HEK293T (cell line): ENCODE measurements at regions not wholly inside any gene's neighbourhood (a gene's known extent, or its start where the extent isn't known, plus 50 kb on each side); places are given as distances from the start of the nearest gene placed in this dataset.

ENCODE experiments used
- CTCF ChIA-PET: fragments of 350-600 bp; formaldehyde crosslinking; extraction: SDS; loops from one replicate; lab custom pipeline; 2021; ENCODE audit warnings: antibody characterized with exemption, inconsistent platforms; lab: Yijun Ruan, JAX
- POLR2A ChIA-PET: fragments of 350-600 bp; formaldehyde crosslinking; extraction: SDS; loops from one replicate; lab custom pipeline; 2020; ENCODE audit warnings: antibody characterized with exemption, inconsistent platforms; lab: Yijun Ruan, JAX
- DNase-seq: peaks from one replicate; pipeline ENCODE4 v3.0.0; 2012; ENCODE audit warnings: mixed read lengths; ENCODE audit errors: extremely low spot score
- ARNT ChIP-seq: fragments of 450-650 bp; IDR thresholded peaks from 2 replicates; pipeline ENCODE4 v1.6.1; 2017; ENCODE audit warnings: mild to moderate bottlenecking
- BHLHE40 ChIP-seq: fragments of 450-650 bp; IDR thresholded peaks from 2 replicates; pipeline ENCODE4 v1.6.1; 2016; ENCODE audit warnings: mild to moderate bottlenecking, moderate library complexity, borderline replicate concordance
- CTBP1 ChIP-seq: fragments of 450-650 bp; IDR thresholded peaks from 2 replicates; pipeline ENCODE4 v1.6.1; 2016; ENCODE audit warnings: borderline replicate concordance
- ELF4 ChIP-seq: fragments of 450-650 bp; IDR thresholded peaks from 2 replicates; pipeline ENCODE4 v1.6.1; 2017; ENCODE audit warnings: antibody characterized with exemption
- FOXA1 ChIP-seq: fragments of 450-650 bp; IDR thresholded peaks from 2 replicates; pipeline ENCODE4 v1.6.1; 2016; ENCODE audit warnings: mild to moderate bottlenecking
- FOXK2 ChIP-seq: fragments of 450-650 bp; IDR thresholded peaks from 2 replicates; pipeline ENCODE4 v1.6.1; 2016; ENCODE audit warnings: mild to moderate bottlenecking
- FOXM1 ChIP-seq: fragments of 450-650 bp; IDR thresholded peaks from 2 replicates; pipeline ENCODE4 v1.6.1; 2017; ENCODE audit warnings: mild to moderate bottlenecking, borderline replicate concordance
- HDGF ChIP-seq: fragments of 450-650 bp; IDR thresholded peaks from 2 replicates; pipeline ENCODE4 v1.6.1; 2017; ENCODE audit warnings: antibody characterized with exemption, borderline replicate concordance
- L3MBTL2 ChIP-seq: fragments of 450-650 bp; conservative IDR thresholded peaks from 2 replicates; pipeline ENCODE4 v1.6.1; 2016; ENCODE audit warnings: mild to moderate bottlenecking
- LEF1 ChIP-seq: fragments of 450-650 bp; IDR thresholded peaks from 2 replicates; pipeline ENCODE4 v1.6.1; 2017; ENCODE audit warnings: mild to moderate bottlenecking, borderline replicate concordance
- NFRKB ChIP-seq: fragments of 450-650 bp; IDR thresholded peaks from 2 replicates; pipeline ENCODE4 v1.6.1; 2016; ENCODE audit warnings: mild to moderate bottlenecking, moderate library complexity
- SP1 ChIP-seq: fragments of 450-650 bp; IDR thresholded peaks from 2 replicates; pipeline ENCODE4 v1.6.1; 2017
- SUZ12 ChIP-seq: fragments of 450-650 bp; IDR thresholded peaks from 2 replicates; pipeline ENCODE4 v1.6.1; 2016; ENCODE audit warnings: mild to moderate bottlenecking
- TARDBP ChIP-seq: fragments of 450-650 bp; IDR thresholded peaks from 2 replicates; pipeline ENCODE4 v1.6.1; 2016
- ZNF384 ChIP-seq: fragments of 450-650 bp; IDR thresholded peaks from 2 replicates; pipeline ENCODE4 v1.6.1; 2016
- TF ChIP-seq, protein P1 (sequence below): fragments of 450-650 bp; IDR thresholded peaks from 2 replicates; pipeline ENCODE4 v1.6.1; 2016

DNA sequence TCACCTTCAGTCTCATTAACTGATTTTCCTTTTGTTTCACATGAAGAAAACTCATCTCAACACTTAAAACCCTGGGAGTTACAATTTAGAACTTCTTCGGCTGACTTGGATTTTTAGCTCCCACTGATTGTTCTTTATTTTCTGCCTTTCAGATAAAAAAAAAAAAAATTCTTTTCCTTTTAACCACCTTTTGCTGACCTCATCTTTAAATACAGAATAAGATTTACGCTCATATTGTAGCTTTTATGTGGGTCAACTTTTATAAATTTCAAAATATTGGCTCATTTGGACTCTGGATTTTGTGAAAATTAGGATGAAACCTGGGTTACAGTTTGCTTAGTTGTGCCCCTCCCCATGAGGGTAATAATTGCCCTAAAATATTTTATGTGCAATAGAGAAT, 659.3 kb downstream of the ZNF674 start:
- ChIA-PET POLR2A (no interaction called here), CTCF (no interaction called here)
- TF ChIP-seq TARDBP: no peak
- TF ChIP-seq HDGF: no peak
- TF ChIP-seq CTBP1: no peak
- no peak for TF ChIP-seq BHLHE40
- TF ChIP-seq NFRKB: no peak
- no peak for TF ChIP-seq ELF4
- no peak for TF ChIP-seq FOXA1
- no peak for DNase-seq

GRCh38 chrX:45879512-45879911, 665.7 kb downstream of the ZNF674 start:
- TF ChIP-seq NFRKB: no peak
- no peak for TF ChIP-seq CTBP1
- no peak for TF ChIP-seq L3MBTL2
- no peak for TF ChIP-seq SP1
- TF ChIP-seq, protein P1, sequence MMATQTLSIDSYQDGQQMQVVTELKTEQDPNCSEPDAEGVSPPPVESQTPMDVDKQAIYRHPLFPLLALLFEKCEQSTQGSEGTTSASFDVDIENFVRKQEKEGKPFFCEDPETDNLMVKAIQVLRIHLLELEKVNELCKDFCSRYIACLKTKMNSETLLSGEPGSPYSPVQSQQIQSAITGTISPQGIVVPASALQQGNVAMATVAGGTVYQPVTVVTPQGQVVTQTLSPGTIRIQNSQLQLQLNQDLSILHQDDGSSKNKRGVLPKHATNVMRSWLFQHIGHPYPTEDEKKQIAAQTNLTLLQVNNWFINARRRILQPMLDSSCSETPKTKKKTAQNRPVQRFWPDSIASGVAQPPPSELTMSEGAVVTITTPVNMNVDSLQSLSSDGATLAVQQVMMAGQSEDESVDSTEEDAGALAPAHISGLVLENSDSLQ: no peak
- TF ChIP-seq LEF1: no peak
- TF ChIP-seq HDGF: no peak
- TF ChIP-seq ZNF384: no peak
- TF ChIP-seq TARDBP: no peak
- no peak for TF ChIP-seq FOXA1
- TF ChIP-seq FOXM1: no peak
- no peak for TF ChIP-seq ELF4
- no peak for TF ChIP-seq BHLHE40
- POLR2A ChIA-PET: no interaction called here
- DNase-seq: no peak
- CTCF ChIA-PET: no interaction called here

DNA sequence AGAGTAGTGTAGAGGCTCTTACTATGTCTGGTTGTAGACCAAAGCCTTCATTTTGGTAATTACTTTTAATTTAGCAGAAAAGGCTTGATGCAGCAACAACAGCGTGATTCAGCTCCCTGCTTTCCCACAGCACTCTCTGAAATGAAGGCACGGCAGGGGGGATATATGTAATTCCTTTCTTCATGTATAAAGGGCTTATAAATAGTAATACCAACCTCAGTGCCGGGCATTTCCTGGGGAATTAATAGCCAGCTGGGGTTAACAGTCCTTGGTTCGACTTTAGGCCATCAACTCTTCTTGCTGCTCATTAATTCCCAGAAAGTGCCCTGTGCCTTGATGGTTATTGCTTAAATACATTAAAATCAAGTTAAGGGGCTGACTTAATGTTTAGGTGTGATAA, 669.0 kb downstream of the ZNF674 start:
- CTCF ChIA-PET: no interaction called here
- DNase-seq: no peak
- TF ChIP-seq CTBP1 (no peak), SP1 (no peak), ZNF384 (no peak), FOXK2 (no peak), SUZ12 (no peak), FOXA1 (no peak), LEF1 (no peak), ARNT (no peak), TARDBP (no peak), L3MBTL2 (no peak), BHLHE40 (no peak)
- POLR2A ChIA-PET: no interaction called here

- ChIA-PET POLR2A (no interaction called here), CTCF (no interaction called here)
- DNase-seq: no peak
- TF ChIP-seq LEF1 (no peak), NFRKB (no peak), ARNT (no peak), FOXM1 (no peak), FOXK2 (no peak), ELF4 (no peak), L3MBTL2 (no peak), SUZ12 (no peak), CTBP1 (no peak), TARDBP (no peak), HDGF (no peak), ZNF384 (no peak), FOXA1 (no peak), BHLHE40 (no peak)
- TF ChIP-seq, protein P1: no peak
Observed at GRCh38 chrX:45873781-45874180, 671.4 kb downstream of the ZNF674 start.

- no peak for DNase-seq
- ChIA-PET POLR2A (no interaction called here), CTCF (no interaction called here)
- TF ChIP-seq TARDBP: no peak
- no peak for TF ChIP-seq FOXK2
Observed at GRCh38 chrX:45872480-45872879, 671.8 kb upstream of the DIPK2B start.

GRCh38 chrX:45868425-45868824, 667.7 kb upstream of the DIPK2B start:
- TF ChIP-seq FOXK2 (no peak), NFRKB (no peak), ELF4 (no peak), FOXM1 (no peak), LEF1 (no peak), FOXA1 (no peak), SP1 (no peak), HDGF (no peak)
- TF ChIP-seq, protein P1: no peak
- ChIA-PET POLR2A (no interaction called here), CTCF (no interaction called here)
- DNase-seq: no peak

- DNase-seq: no peak
- TF ChIP-seq ELF4 (no peak), ARNT (no peak), FOXM1 (no peak), FOXK2 (no peak), FOXA1 (no peak)
- CTCF ChIA-PET: no interaction called here
- POLR2A ChIA-PET: interaction anchor here (0.7 kb wide), 1 partner anchor 93 kb away, joined by 3 read pairs; no protein-coding TSS in a partner anchor
Observed at GRCh38 chrX:45862801-45863200, 662.1 kb upstream of the DIPK2B start.
